ENCODE measurements at regions not wholly inside any gene's neighbourhood (a gene's known extent, or its start where the extent isn't known, plus 50 kb on each side); places are given as distances from the start of the nearest gene placed in this dataset.

GRCh38 chr1:213772128-213773063, 215.4 kb upstream of the PROX1 start:
- no peaks in the 10 kb centered on the region for H3K4me1 ChIP-seq (ENCODE audit: control extremely low read depth in 1 of 4, control insufficient read depth in 4 of 4, insufficient read depth in 4 of 4, low read length in 3 of 4)
- no peaks in the 10 kb centered on the region for H3K36me3 ChIP-seq (ENCODE audit: control insufficient read depth in 4 of 4, insufficient read depth in 4 of 4, low read length in 3 of 4)
- no peaks in the 10 kb centered on the region for H3K27me3 ChIP-seq (replicated peaks in 2 of 5; ENCODE audit: control insufficient read depth in 4 of 5, insufficient read depth in 5 of 5, low read length in 4 of 5)
- ChIA-PET POLR2A (no interaction called here), CTCF (no interaction called here)
- H3K9me3 ChIP-seq (ENCODE audit: control extremely low read depth in 1 of 5, control insufficient read depth in 4 of 5, insufficient read depth in 2 of 5, low read depth in 1 of 5, low read length in 4 of 5): no peaks in the 10 kb centered on the region
- DNase-seq: no peak
- no peak overlapping the region for H3K27ac ChIP-seq (ENCODE audit: insufficient read depth in 1 of 2, low read depth in 1 of 2, low read length in 2 of 2, poor library complexity in 1 of 2, severe bottlenecking in 2 of 2)
- WGBS (ENCODE audit: insufficient coverage): 75% methylated on average over 13 of the region's 23 CpGs
- H3K4me3 ChIP-seq (ENCODE audit: control insufficient read depth in 1 of 7, extremely low read depth in 1 of 7, insufficient read depth in 4 of 7, low read depth in 2 of 7, low read length in 6 of 7): no peak overlapping the region

GRCh38 chr1:213773975-213774374, 213.8 kb upstream of the PROX1 start:
- Histone ChIP-seq H3K4me3 (ENCODE audit: control insufficient read depth in 1 of 7, extremely low read depth in 1 of 7, insufficient read depth in 4 of 7, low read depth in 2 of 7, low read length in 6 of 7) (no peak overlapping the region), H3K27me3 (replicated peaks in 2 of 5; ENCODE audit: control insufficient read depth in 4 of 5, insufficient read depth in 5 of 5, low read length in 4 of 5) (no peaks in the 10 kb centered on the region), H3K27ac (ENCODE audit: insufficient read depth in 1 of 2, low read depth in 1 of 2, low read length in 2 of 2, poor library complexity in 1 of 2, severe bottlenecking in 2 of 2) (no peak overlapping the region), H3K4me1 (ENCODE audit: control extremely low read depth in 1 of 4, control insufficient read depth in 4 of 4, insufficient read depth in 4 of 4, low read length in 3 of 4) (no peaks in the 10 kb centered on the region), H3K36me3 (ENCODE audit: control insufficient read depth in 4 of 4, insufficient read depth in 4 of 4, low read length in 3 of 4) (no peaks in the 10 kb centered on the region), H3K9me3 (ENCODE audit: control extremely low read depth in 1 of 5, control insufficient read depth in 4 of 5, insufficient read depth in 2 of 5, low read depth in 1 of 5, low read length in 4 of 5) (no peaks in the 10 kb centered on the region)
- 80% methylated on average over 1 of the region's 1 CpG for WGBS (ENCODE audit: insufficient coverage)
- no peak for DNase-seq
- POLR2A ChIA-PET: no interaction called here
- CTCF ChIA-PET: no interaction called here

GRCh38 chr1:213776969-213777368, 210.8 kb upstream of the PROX1 start:
- ChIA-PET CTCF (no interaction called here), POLR2A (no interaction called here)
- no peak overlapping the region for H3K4me3 ChIP-seq (ENCODE audit: control insufficient read depth in 1 of 7, extremely low read depth in 1 of 7, insufficient read depth in 4 of 7, low read depth in 2 of 7, low read length in 6 of 7)
- WGBS (ENCODE audit: insufficient coverage): 100% methylated on average over 2 of the region's 5 CpGs
- no peak for DNase-seq
- no peaks in the 10 kb centered on the region for H3K36me3 ChIP-seq (ENCODE audit: control insufficient read depth in 4 of 4, insufficient read depth in 4 of 4, low read length in 3 of 4)
- H3K4me1 ChIP-seq (ENCODE audit: control extremely low read depth in 1 of 4, control insufficient read depth in 4 of 4, insufficient read depth in 4 of 4, low read length in 3 of 4): no peaks in the 10 kb centered on the region
- no peak overlapping the region for H3K27ac ChIP-seq (ENCODE audit: insufficient read depth in 1 of 2, low read depth in 1 of 2, low read length in 2 of 2, poor library complexity in 1 of 2, severe bottlenecking in 2 of 2)
- no peaks in the 10 kb centered on the region for H3K27me3 ChIP-seq (replicated peaks in 2 of 5; ENCODE audit: control insufficient read depth in 4 of 5, insufficient read depth in 5 of 5, low read length in 4 of 5)
- no peaks in the 10 kb centered on the region for H3K9me3 ChIP-seq (ENCODE audit: control extremely low read depth in 1 of 5, control insufficient read depth in 4 of 5, insufficient read depth in 2 of 5, low read depth in 1 of 5, low read length in 4 of 5)

- peaks cover 0 to 3% (median 0%) of the 10 kb centered on the region in 4 experiments for H3K4me1 ChIP-seq (ENCODE audit: control extremely low read depth in 1 of 4, control insufficient read depth in 4 of 4, insufficient read depth in 4 of 4, low read length in 3 of 4)
- no peak overlapping the region for H3K27ac ChIP-seq (ENCODE audit: insufficient read depth in 1 of 2, low read depth in 1 of 2, low read length in 2 of 2, poor library complexity in 1 of 2, severe bottlenecking in 2 of 2)
- peaks cover 0 to 4% (median 0%) of the 10 kb centered on the region in 5 experiments for H3K27me3 ChIP-seq (replicated peaks in 2 of 5; ENCODE audit: control insufficient read depth in 4 of 5, insufficient read depth in 5 of 5, low read length in 4 of 5)
- no peak for DNase-seq
- H3K4me3 ChIP-seq (ENCODE audit: control insufficient read depth in 1 of 7, extremely low read depth in 1 of 7, insufficient read depth in 4 of 7, low read depth in 2 of 7, low read length in 6 of 7): no peak overlapping the region
- WGBS (ENCODE audit: insufficient coverage): 94% methylated on average over 3 of the region's 5 CpGs
- H3K9me3 ChIP-seq (ENCODE audit: control extremely low read depth in 1 of 5, control insufficient read depth in 4 of 5, insufficient read depth in 2 of 5, low read depth in 1 of 5, low read length in 4 of 5): no peaks in the 10 kb centered on the region
- H3K36me3 ChIP-seq (ENCODE audit: control insufficient read depth in 4 of 4, insufficient read depth in 4 of 4, low read length in 3 of 4): no peaks in the 10 kb centered on the region
- ChIA-PET POLR2A (no interaction called here), CTCF (no interaction called here)
Measured at GRCh38 chr1:213779228-213779627, 208.5 kb upstream of the PROX1 start.

GRCh38 chr1:213782941-213783672, 204.7 kb upstream of the PROX1 start:
- ChIA-PET POLR2A (no interaction called here), CTCF (interaction anchor here (1.4 kb wide), 1 partner anchor 410 kb away, joined by 3 read pairs; no protein-coding TSS in a partner anchor)
- 77% methylated on average over 14 of the region's 20 CpGs for WGBS (ENCODE audit: insufficient coverage)
- no peak overlapping the region for H3K4me3 ChIP-seq (ENCODE audit: control insufficient read depth in 1 of 7, extremely low read depth in 1 of 7, insufficient read depth in 4 of 7, low read depth in 2 of 7, low read length in 6 of 7)
- H3K27ac ChIP-seq (ENCODE audit: insufficient read depth in 1 of 2, low read depth in 1 of 2, low read length in 2 of 2, poor library complexity in 1 of 2, severe bottlenecking in 2 of 2): no peak overlapping the region
- no peak for DNase-seq
- H3K4me1 ChIP-seq (ENCODE audit: control extremely low read depth in 1 of 4, control insufficient read depth in 4 of 4, insufficient read depth in 4 of 4, low read length in 3 of 4): peaks cover 0 to 3% (median 0%) of the 10 kb centered on the region in 4 experiments
- H3K27me3 ChIP-seq (replicated peaks in 2 of 5; ENCODE audit: control insufficient read depth in 4 of 5, insufficient read depth in 5 of 5, low read length in 4 of 5): peaks cover 0 to 4% (median 0%) of the 10 kb centered on the region in 5 experiments
- no peaks in the 10 kb centered on the region for H3K36me3 ChIP-seq (ENCODE audit: control insufficient read depth in 4 of 4, insufficient read depth in 4 of 4, low read length in 3 of 4)
- no peaks in the 10 kb centered on the region for H3K9me3 ChIP-seq (ENCODE audit: control extremely low read depth in 1 of 5, control insufficient read depth in 4 of 5, insufficient read depth in 2 of 5, low read depth in 1 of 5, low read length in 4 of 5)

GRCh38 chr1:213783893-213784292, 203.9 kb upstream of the PROX1 start:
- peak; percentile 1 to 34 (median 34) for DNase-seq
- Histone ChIP-seq H3K36me3 (ENCODE audit: control insufficient read depth in 4 of 4, insufficient read depth in 4 of 4, low read length in 3 of 4) (no peaks in the 10 kb centered on the region), H3K27me3 (replicated peaks in 2 of 5; ENCODE audit: control insufficient read depth in 4 of 5, insufficient read depth in 5 of 5, low read length in 4 of 5) (peaks cover 0 to 4% (median 0%) of the 10 kb centered on the region in 5 experiments), H3K9me3 (ENCODE audit: control extremely low read depth in 1 of 5, control insufficient read depth in 4 of 5, insufficient read depth in 2 of 5, low read depth in 1 of 5, low read length in 4 of 5) (no peaks in the 10 kb centered on the region), H3K4me1 (ENCODE audit: control extremely low read depth in 1 of 4, control insufficient read depth in 4 of 4, insufficient read depth in 4 of 4, low read length in 3 of 4) (peaks cover 0 to 3% (median 0%) of the 10 kb centered on the region in 4 experiments), H3K27ac (ENCODE audit: insufficient read depth in 1 of 2, low read depth in 1 of 2, low read length in 2 of 2, poor library complexity in 1 of 2, severe bottlenecking in 2 of 2) (no peak overlapping the region), H3K4me3 (ENCODE audit: control insufficient read depth in 1 of 7, extremely low read depth in 1 of 7, insufficient read depth in 4 of 7, low read depth in 2 of 7, low read length in 6 of 7) (no peak overlapping the region)
- POLR2A ChIA-PET: no interaction called here
- 0% methylated on average over 1 of the region's 2 CpGs for WGBS (ENCODE audit: insufficient coverage)
- CTCF ChIA-PET: no interaction called here

- Histone ChIP-seq H3K36me3 (ENCODE audit: control insufficient read depth in 4 of 4, insufficient read depth in 4 of 4, low read length in 3 of 4) (no peaks in the 10 kb centered on the region), H3K27ac (ENCODE audit: insufficient read depth in 1 of 2, low read depth in 1 of 2, low read length in 2 of 2, poor library complexity in 1 of 2, severe bottlenecking in 2 of 2) (no peak overlapping the region), H3K9me3 (ENCODE audit: control extremely low read depth in 1 of 5, control insufficient read depth in 4 of 5, insufficient read depth in 2 of 5, low read depth in 1 of 5, low read length in 4 of 5) (no peaks in the 10 kb centered on the region), H3K4me3 (ENCODE audit: control insufficient read depth in 1 of 7, extremely low read depth in 1 of 7, insufficient read depth in 4 of 7, low read depth in 2 of 7, low read length in 6 of 7) (no peak overlapping the region), H3K27me3 (replicated peaks in 2 of 5; ENCODE audit: control insufficient read depth in 4 of 5, insufficient read depth in 5 of 5, low read length in 4 of 5) (peaks cover 0 to 4% (median 0%) of the 10 kb centered on the region in 5 experiments), H3K4me1 (ENCODE audit: control extremely low read depth in 1 of 4, control insufficient read depth in 4 of 4, insufficient read depth in 4 of 4, low read length in 3 of 4) (peaks cover 0 to 3% (median 0%) of the 10 kb centered on the region in 4 experiments)
- POLR2A ChIA-PET: no interaction called here
- CTCF ChIA-PET: no interaction called here
- DNase-seq: no peak
- 100% methylated on average over 1 of the region's 2 CpGs for WGBS (ENCODE audit: insufficient coverage)
Measured at GRCh38 chr1:213786683-213787082, 201.1 kb upstream of the PROX1 start.

All from common myeloid progenitor, CD34-positive (primary cell).